NCI-H524 (cell line): ENCODE measurements at regions not wholly inside any gene's neighbourhood (a gene's known extent, or its start where the extent isn't known, plus 50 kb on each side); places are given as distances from the start of the nearest gene placed in this dataset.
A peak's percentile ranks its signal among the peaks of the same experiment; 100 is the strongest.
"Not testable (repeated sequence)": the region's sequence is repeated elsewhere in the genome, so short reads cannot be mapped to it uniquely, and the experiment has no call there.

Experiments used
- DNase-seq, 2 experiments: peaks; one replicate each; lab custom pipeline; 2025; lab: John Stamatoyannopoulos, UW

DNA sequence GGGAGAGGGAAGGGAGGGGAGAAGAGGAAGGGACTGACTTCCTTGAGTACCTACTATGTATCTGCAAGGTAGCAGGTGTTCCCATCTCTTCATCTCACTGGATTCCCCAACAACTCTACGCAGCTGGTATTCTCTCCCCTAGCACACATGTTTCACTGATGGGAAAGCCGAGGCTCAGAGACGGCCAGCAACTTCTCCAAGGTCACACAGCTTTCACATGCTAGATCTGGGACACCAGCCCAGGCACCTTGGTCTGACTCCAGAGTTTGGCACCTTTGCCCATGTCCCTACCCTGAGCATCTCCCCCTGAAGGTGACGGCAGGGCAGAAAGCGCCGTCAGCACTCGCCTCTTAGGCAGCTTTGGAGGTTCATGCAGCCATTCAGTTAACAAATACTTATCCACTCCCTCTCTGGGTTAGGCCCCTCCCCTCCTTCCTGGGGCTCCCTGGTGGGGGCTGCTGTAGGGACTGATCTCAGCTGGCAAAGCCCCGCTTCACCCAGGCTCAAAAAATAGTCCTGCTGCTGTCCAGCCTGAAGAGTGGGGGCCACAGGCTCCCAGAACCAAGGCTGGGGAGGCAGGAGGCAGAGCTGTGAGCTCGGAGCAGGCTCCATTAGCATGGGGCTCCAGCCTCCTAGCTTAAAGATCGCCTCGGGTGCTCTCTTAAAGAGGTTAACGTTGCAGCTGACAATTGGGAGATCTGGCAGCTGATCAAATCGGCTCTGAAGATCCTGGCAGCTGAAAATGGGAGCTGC lies 79.4 kb downstream of the IGLL1 start:
- DNase-seq = no peak

DNA sequence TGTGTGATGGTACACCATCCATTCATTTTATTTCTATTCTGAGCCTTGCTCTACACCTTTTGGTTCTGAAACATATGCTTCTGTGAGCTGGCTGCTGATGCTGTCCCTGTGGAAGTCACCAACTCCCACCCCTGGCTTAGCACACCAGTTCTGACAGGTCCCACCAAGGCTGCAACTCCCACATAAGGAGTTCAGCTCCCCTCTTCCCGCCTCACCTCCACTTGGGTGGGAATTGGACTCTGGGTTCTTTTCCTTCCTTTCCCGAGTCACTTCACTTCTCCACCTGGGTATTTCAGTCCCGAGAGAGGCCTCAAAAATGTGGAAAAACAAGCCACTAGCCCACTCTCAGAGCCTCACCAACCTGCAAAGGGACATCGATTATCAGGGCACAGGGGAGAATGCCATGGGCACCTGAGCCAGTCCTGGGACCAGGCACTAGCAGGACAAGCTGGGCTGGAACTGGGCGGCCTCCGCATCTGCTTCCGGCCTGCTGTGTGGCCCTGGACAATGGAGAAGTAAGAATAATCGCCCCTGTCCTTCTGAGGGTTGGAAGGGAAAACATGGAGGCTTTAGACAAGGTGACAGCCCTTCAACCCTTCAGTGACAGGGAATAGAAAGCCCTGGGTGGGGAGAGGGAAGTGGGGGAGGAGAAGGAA lies 80.1 kb downstream of the IGLL1 start:
- DNase-seq = no peak

DNA sequence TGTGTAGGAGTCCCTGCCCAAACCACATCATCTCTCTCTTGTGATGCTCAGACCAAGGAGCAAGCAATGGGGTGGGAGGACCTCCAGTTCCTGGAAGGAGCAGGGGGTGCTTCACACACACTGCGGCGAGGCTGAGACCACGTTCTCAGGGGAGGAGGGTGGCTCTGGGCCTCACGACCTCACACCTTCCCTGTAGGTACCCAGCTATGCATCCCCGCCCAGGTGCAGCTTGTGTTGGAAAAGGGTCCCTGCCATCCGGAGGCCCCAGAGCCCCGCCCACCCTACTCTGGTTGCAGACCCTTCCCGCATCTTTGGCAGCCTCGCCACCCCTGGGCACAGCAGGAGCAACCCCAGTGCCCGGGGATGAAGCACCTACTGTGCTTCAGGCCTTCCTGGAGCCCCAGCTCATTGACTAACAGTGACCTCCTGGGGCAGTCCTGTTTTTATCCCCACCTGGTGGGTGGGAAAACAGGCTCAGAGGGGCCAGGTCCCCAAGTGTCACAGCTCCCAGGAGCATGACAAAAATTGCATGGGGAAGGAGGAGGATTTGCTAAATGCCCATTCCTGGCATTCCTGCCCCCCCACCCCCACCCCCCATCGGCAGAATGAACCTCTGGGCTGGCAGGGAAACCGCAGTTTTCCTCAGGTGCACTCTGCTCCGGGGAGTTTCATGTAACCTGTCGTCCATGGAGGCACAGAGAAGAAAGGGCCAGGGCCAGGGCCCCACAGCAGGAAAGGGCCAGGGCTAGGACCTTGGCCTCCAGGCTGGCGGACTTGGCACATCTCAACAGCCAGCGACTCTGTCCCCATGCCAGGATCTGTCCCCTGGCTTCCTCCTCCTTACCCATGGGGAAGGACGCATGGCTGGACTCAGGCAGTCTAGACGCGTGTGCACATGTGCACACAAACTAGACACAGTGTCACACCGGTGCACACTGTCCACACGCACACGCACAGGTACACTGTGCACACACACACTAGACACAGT lies 81.0 kb downstream of the IGLL1 start:
- no peak for DNase-seq

GRCh38 chr22:23497889-23498288 lies 82.2 kb downstream of the IGLL1 start:
- not testable (repeated sequence) for DNase-seq

DNA sequence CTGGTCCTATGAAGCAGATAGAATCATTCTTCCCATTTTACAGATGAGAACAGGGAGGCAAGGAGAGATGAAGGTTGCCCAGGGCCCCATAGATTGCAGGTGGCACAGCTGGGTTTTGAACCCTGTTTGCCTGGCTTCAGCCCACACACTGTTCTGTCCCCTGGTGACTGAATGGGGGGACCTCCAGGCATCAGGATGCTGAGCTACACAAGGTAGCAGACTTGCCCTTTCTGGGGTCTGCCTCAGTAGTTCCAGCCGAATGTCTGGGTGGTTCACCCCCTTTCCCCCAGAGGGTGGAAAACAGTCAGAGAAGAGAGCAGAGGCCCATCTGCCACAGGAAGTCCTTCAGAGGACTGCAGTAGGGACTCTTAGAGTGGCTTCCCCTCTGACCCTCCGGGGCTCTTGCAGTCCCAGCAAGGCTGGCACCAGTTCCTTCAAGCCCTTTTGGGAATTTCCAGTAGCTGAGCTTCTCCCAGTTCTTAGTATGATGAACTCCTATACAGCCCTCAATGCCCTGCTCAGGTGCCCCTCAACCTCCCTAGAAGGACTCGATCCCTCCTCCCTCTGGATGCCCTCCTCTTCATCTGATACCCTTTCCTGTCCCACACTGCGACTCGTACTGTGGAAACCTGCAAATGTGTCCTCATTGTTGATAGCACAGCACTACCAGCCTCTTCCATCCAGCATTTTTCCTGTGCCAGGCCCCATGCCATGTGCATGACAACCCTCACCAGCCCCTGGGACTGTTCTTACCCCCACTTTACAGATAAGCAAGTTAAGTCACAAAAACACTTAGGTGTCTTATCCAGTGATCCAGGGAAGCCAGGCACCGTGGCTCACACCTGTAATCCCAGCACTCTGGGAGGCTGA lies 82.8 kb downstream of the IGLL1 start:
- DNase-seq = no peak

DNA sequence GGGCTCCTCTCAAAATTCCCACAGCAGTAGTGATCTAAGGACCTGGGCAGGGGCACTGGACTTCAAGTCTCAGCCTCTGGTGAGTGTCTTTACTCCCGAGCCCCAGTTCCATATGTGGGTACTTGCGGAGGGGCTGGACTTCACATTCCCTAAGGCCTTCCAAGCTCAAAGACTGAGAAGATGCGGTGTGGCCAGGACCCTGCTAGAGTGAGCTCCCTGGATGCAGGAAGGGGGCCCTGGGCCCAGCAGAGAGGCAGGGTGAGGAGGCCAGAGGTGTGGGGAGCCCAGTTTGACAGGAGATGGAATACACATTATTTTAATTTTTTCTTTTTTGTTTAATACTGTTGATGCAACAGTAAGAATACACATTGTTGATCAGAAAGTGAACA lies 83.7 kb downstream of the IGLL1 start:
- no peak for DNase-seq

GRCh38 chr22:23495614-23496444 lies 84.3 kb downstream of the IGLL1 start:
- DNase-seq = no peak

GRCh38 chr22:23494930-23495266 lies 85.2 kb downstream of the IGLL1 start:
- DNase-seq = no peak

DNA sequence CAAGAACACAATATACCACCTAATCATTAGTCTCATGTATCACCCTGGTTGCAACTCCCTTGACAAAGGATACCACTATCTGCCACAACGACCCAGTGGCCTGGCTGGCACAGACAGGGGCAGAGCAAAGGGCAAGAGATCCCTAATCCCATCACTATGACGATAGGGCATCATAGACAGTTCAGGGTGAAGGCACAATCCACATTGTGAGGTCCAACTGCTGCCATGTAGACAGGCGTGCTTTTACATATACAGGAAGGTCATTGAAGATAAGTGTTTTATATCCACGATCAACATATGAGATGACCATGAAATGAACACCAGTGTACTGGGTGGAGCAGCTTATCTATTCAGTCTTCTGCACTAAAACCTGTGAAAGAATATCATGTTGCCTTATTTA lies 94.6 kb downstream of the IGLL1 start:
- no peak for DNase-seq

DNA sequence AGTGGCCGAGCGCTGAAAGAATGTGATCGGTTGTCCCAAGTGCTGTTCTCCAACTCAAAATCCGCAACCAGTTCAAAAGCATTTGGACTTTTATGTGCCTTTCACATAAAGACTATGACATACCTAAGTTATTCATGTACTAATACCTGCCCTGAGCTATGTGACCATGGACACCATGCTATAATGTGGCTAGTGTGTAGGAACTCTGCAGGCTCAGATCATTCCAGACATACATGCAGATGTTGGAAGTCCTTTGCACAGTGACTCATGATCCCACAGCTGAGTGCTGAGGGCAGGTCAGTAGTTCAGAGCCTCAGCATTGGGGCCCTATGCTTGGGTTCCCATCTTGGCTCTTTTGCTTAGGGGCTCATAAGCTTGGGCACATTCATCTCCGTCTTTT lies 95.4 kb downstream of the IGLL1 start:
- no peak for DNase-seq

DNA sequence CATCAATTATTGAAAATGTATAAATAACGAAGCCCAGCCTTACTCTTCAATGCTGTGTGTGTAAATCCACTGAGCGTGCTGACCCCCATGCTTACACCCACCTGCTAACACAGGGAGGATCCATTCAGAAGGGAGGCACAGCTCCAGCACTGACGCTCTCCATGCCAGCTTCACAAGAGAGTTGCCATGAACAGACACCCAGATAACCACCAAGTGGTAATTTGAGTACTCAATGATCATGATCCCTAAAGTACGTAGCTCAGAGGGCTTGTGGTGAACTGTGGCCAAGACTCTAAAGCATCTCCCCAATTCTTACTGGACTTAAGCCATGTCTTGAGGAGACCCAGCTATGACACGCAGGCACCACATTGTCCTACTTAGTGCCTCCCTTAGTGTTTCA lies 98.7 kb downstream of the IGLL1 start:
- no peak for DNase-seq

GRCh38 chr22:23478175-23478574 lies 101.9 kb downstream of the IGLL1 start:
- DNase-seq = no peak

- peak; percentile 29 to 75 for DNase-seq
These were observed 105.6 kb downstream of the IGLL1 start for GRCh38 chr22:23474531-23474930.

GRCh38 chr22:23473901-23474300 lies 106.2 kb downstream of the IGLL1 start:
- DNase-seq = no peak

DNA sequence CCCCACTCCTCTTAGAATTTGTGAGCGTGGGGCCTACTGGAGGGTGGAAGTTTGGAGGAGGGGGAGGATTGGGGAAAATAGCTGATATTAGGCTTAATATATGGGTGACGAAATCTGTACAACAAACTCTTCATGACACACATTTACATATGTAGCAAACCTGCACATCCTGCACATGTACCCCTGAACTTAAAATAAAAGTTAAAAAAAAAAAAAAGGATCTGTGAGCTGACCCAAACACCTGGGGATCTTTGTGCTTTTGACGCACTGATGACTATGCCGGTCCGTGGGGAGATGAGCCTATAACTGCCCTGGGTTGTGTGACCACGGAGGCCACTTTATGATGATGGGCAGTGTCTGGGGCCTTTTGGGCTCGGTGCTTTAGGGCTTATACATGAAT lies 107.7 kb downstream of the IGLL1 start:
- DNase-seq = not testable (repeated sequence)

DNA sequence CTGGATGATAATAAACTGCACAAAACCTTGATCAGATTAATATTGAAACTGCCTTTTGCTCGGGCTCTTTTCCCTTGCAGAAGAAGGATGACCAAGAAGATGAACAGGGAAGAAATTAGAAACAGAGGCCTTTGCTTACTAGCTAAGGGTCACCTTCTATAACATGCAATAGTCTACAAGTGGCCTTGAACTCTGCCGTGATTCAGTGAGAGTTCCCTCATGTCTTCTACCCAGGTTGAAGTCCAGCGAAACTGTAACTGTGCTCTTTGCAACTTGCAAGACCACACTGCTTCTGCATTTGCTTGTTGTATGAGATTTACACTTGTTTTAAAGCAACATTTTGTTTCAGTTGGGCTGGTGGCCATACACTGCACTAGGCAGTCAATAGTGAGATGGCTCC lies 108.4 kb downstream of the IGLL1 start:
- DNase-seq = no peak

DNA sequence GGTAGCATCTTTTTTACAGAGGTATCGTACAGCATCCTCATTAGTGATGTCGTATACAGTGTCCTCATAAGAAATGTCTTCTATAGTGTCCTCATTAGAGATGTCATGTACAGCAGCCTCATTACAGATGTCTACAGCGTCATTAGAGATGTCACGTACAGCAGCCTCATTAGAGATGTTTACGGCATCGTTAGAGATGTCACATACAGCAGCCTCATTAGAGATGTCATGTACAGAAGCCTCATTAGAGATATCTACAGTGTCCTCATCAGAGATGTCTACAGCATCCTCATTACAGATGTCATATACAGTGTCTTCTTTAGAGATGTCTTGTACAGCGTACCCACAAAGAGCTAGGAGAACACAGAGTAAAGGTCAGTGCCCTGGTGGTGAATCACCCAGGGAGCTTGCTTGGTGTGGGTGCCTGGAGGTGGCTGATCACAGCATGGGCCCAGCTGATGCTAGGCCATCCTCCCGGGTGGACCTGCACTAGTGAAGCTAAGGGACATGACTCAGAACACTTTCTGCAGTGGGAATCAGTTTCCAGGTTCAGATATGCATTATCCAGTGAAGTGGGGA lies 109.2 kb downstream of the IGLL1 start:
- no peak for DNase-seq

DNA sequence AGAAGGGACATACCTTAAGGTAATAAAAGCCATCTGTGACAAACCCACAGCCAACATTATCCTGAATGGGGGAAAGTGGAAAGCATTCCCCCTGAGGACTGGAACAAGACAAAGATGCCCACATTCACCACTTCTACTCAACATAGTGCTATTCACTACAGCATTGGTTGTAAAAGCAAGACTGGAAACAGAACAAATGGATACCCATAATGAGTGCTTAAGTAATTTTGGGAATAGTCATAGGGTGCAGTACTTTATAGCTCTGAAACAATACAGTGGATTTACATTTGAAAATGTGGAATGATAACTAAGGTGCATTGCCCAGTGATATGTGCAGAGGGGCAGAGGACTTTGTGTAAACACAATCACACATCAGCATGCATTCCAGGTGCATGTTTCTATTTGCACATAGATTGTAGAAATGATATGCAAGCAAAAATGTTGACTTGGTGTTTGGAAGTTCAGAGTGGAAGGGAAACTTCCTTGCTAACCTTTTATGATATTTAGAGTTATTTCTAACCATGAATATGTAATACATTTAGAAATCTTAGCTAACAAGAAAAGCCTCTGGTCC lies 112.3 kb downstream of the IGLL1 start:
- DNase-seq = no peak

- no peak for DNase-seq
These were observed 113.7 kb downstream of the IGLL1 start for GRCh38 chr22:23466351-23466750.

DNA sequence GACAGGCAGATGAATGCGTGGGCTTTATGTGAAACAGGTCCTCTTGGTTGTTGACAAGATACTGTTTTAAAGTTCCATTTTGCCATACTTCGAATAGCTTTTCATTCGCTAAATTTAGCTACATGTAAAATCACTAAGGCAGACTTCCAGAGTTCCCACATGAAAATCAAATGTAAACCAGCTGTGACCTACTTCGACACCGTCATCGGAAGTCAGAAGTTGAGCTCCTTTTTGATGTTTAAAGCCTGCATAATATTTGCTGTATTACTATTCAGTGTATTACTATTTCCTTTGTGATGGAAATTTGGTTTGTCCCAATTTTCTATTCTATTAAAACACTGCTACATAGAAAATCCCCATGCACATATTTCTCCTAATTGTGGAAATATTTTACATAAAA lies 115.3 kb downstream of the IGLL1 start:
- DNase-seq = not testable (repeated sequence)
